Prostate gland (tissue), 2 donors: ENCODE measurements at regions not wholly inside any gene's neighbourhood (a gene's known extent, or its start where the extent isn't known, plus 50 kb on each side); places are given as distances from the start of the nearest gene placed in this dataset.

ENCODE experiments used
- DNase-seq: peaks from one replicate; pipeline ENCODE4 v3.0.0-alpha.2; 2019; ENCODE audit warnings: low spot score
- H3K27ac ChIP-seq, 2 donors: fragments of 200-600 bp; sonication (generic); 2 replicates each; pipeline ENCODE4 v1.5.1; 2017 to 2019
- H3K27me3 ChIP-seq: fragments of 200-600 bp; sonication (generic); replicated peaks from 2 replicates; pipeline ENCODE4 v1.5.1; 2019; ENCODE audit not compliant: insufficient read depth
- H3K36me3 ChIP-seq, 2 donors: fragments of 200-600 bp; sonication (generic); 1 replicate in 1 of 2; 2 replicates in 1 of 2; pipeline versions ENCODE4 v1.5.1 to v1.8.1; 2017 to 2019
- H3K4me1 ChIP-seq: fragments of 200-600 bp; sonication (generic); replicated peaks from 2 replicates; pipeline ENCODE4 v1.5.1; 2019
- H3K4me3 ChIP-seq, 2 donors: fragments of 200-600 bp; sonication (generic); 2 replicates each; pipeline ENCODE4 v1.5.1; 2017 to 2019
- H3K9me3 ChIP-seq: fragments of 200-600 bp; sonication (generic); 2 replicates; pipeline ENCODE4 v1.5.1; 2017
- CTCF ChIP-seq, 4 experiments: fragments of 200-600 bp in 2 of 4; fragments of 450-650 bp in 2 of 4; sonication (generic) in 2 of 4; IDR thresholded peaks; 1 replicate in 3 of 4; 2 replicates in 1 of 4; pipeline ENCODE4 v1.5.1; 2016 to 2019; ENCODE audit warnings: antibody characterized with exemption in 4 of 4, mild to moderate bottlenecking in 2 of 4, moderate library complexity in 2 of 4
- POLR2A ChIP-seq: fragments of 450-650 bp; IDR thresholded peaks from one replicate; pipeline ENCODE4 v1.6.1; 2016; ENCODE audit warnings: antibody characterized with exemption, mild to moderate bottlenecking
- POLR2AphosphoS5 ChIP-seq: sonication (generic); formaldehyde crosslinking; IDR thresholded peaks from one replicate; pipeline ENCODE4 v1.6.1; 2017; ENCODE audit warnings: antibody characterized with exemption
- WGBS: methylation state at CpG from one replicate; pipeline ENCODE4 v1.1.5; 2018; 5-methylcytosine and 5-hydroxymethylcytosine counted together
- intact Hi-C: fragments of 100-400 bp; cut with DNase I; formaldehyde crosslinking; loops from one replicate; pipeline ENCODE4 v1.14.2; 2022

- no peak for DNase-seq
- Histone ChIP-seq H3K27ac (no peak overlapping the region), H3K4me3 (no peak overlapping the region), H3K9me3 (no peaks in the 10 kb centered on the region), H3K4me1 (no peaks in the 10 kb centered on the region), H3K27me3 (no peaks in the 10 kb centered on the region), H3K36me3 (no peaks in the 10 kb centered on the region)
- intact Hi-C loops = no loop called here
- TF ChIP-seq POLR2AphosphoS5 (no peak), CTCF (IDR thresholded peaks at IDR 0.05) (no peak), POLR2A (no peak)
- WGBS = 85% methylated on average over 4 of the region's 4 CpGs
Observed at GRCh38 chr18:30177056-30177455, 865.5 kb downstream of the DSC3 start.

GRCh38 chr18:30175621-30176225, 866.8 kb downstream of the DSC3 start:
- 95% methylated on average over 19 of the region's 19 CpGs for WGBS
- Histone ChIP-seq H3K36me3 (no peaks in the 10 kb centered on the region), H3K4me3 (no peak overlapping the region), H3K27me3 (no peaks in the 10 kb centered on the region), H3K9me3 (no peaks in the 10 kb centered on the region), H3K4me1 (no peaks in the 10 kb centered on the region), H3K27ac (no peak overlapping the region)
- intact Hi-C loops = no loop called here
- DNase-seq = no peak
- no peak for TF ChIP-seq CTCF (IDR thresholded peaks at IDR 0.05)
- TF ChIP-seq POLR2A = no peak
- no peak for TF ChIP-seq POLR2AphosphoS5

DNA sequence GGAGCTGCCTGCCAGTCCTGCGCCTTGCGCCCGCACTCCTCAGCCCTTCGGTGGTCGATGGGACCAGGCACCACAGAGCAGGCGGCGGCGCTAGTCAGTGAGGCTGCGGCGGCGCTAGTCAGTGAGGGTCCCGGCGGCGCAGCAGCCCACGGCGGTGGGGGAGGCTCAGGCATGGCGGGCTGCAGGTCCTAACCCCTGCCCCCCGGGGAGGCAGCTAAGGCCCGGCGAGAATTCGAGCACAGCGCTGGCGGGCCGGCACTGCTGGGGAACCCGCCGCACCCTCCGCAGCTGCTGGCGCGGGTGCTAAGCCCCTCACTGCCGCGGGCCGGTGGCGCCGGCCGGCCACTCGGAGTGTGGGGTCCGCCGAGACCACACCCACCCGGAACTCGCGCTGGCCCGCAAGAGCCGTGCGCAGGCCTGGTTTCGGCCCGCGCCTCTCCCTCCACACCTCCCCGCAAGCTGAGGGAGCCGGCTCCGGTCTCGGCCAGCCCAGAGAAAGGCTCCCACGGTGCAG, 867.4 kb downstream of the DSC3 start:
- H3K4me3 ChIP-seq = no peak overlapping the region
- intact Hi-C loops = no loop called here
- H3K27ac ChIP-seq = no peak overlapping the region
- DNase-seq = no peak
- H3K9me3 ChIP-seq = no peaks in the 10 kb centered on the region
- H3K4me1 ChIP-seq = no peaks in the 10 kb centered on the region
- no peaks in the 10 kb centered on the region for H3K27me3 ChIP-seq
- H3K36me3 ChIP-seq = no peaks in the 10 kb centered on the region
- WGBS = 97% methylated on average over 50 of the region's 52 CpGs
- TF ChIP-seq POLR2AphosphoS5 (no peak), POLR2A (no peak), CTCF (IDR thresholded peaks at IDR 0.05) (no peak)

DNA sequence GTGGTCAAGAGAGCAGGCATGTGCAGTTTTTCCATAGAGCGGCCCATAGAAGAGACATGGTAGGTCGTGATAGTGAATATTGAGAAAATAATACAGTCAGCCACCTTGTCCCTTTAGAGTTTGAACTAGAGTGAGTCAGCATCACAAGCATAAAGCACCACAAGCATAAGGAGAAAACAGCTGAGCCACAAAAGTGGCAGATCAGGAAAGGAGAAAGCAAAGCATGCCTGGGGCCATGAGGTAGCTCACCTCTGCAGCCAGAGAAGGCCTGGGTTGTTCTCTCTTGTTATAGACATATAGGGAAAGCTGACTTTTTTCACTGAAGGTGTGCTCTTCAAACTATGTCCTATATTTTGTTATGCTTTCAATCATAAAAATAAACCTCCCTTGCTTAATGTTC, 879.0 kb downstream of the DSC3 start:
- H3K9me3 ChIP-seq = no peaks in the 10 kb centered on the region
- WGBS = 87% methylated on average over 2 of the region's 2 CpGs
- TF ChIP-seq POLR2A = no peak
- no peak for TF ChIP-seq CTCF (IDR thresholded peaks at IDR 0.05)
- intact Hi-C loops = no loop called here
- no peak overlapping the region for H3K4me3 ChIP-seq
- H3K27me3 ChIP-seq = no peaks in the 10 kb centered on the region
- no peaks in the 10 kb centered on the region for H3K36me3 ChIP-seq
- no peak for DNase-seq
- H3K4me1 ChIP-seq = no peaks in the 10 kb centered on the region
- H3K27ac ChIP-seq = no peak overlapping the region

GRCh38 chr18:30160124-30160523, 882.4 kb downstream of the DSC3 start:
- no peaks in the 10 kb centered on the region for H3K9me3 ChIP-seq
- intact Hi-C loops = no loop called here
- no peaks in the 10 kb centered on the region for H3K4me1 ChIP-seq
- no peak overlapping the region for H3K27ac ChIP-seq
- no peaks in the 10 kb centered on the region for H3K36me3 ChIP-seq
- DNase-seq = no peak
- H3K27me3 ChIP-seq = no peaks in the 10 kb centered on the region
- no peak for TF ChIP-seq POLR2AphosphoS5
- no peak for TF ChIP-seq POLR2A
- no peak for TF ChIP-seq CTCF (IDR thresholded peaks at IDR 0.05)
- no peak overlapping the region for H3K4me3 ChIP-seq
